ENCODE measurements at regions not wholly inside any gene's neighbourhood (a gene's known extent, or its start where the extent isn't known, plus 50 kb on each side); places are given as distances from the start of the nearest gene placed in this dataset.
A peak's percentile ranks its signal among the peaks of the same experiment; 100 is the strongest.

DNA sequence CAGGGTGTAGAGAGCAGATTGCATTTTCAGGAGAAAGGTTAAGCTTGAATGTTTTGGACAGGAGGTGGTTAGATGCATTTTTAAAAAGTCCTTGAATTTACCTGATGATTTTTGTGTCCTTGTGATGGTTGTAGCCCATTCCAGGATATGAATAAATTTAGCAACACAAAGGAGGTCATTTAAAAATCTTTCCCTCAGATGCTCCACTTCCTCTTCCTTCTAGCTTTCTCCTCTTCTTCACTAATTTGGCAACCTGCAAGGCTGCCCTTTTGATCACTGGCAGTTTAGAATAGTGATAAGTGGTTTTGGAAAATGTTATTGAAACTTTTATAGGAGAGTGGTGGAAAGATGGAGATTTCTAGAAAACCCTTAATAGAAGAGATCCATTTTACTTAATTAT is 124.0 kb downstream of the LMO4 start:
- DNase-seq (ENCODE audit: low read depth) = no peak
- H3K4me3 ChIP-seq (ENCODE audit: low read depth, low read length) = no peak overlapping the region
- TF ChIP-seq CTCF (IDR thresholded peaks at IDR 0.05; ENCODE audit: insufficient read depth, low read depth, low read length) = no peak

DNA sequence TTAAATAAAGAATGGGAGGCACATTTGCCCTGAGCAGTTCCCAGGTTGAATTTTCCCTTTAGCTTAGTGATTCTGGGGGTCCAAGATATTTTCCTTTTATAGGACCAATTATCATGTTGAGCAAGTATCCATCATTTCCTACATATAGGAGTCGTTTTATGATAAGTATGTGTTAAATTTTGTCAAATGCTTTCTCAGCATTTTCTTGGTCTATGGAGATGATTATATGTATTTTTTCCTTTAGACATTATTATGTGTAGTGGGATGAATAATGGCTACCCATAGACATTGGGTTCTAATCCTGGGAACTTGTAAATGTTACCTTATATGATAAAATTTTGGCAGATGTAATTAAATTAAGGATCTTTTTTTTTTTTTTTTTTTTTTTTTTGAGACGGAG is 128.7 kb downstream of the LMO4 start:
- H3K4me3 ChIP-seq (ENCODE audit: low read depth, low read length) = no peak overlapping the region
- TF ChIP-seq CTCF (IDR thresholded peaks at IDR 0.05; ENCODE audit: insufficient read depth, low read depth, low read length) = no peak
- no peak for DNase-seq (ENCODE audit: low read depth)

DNA sequence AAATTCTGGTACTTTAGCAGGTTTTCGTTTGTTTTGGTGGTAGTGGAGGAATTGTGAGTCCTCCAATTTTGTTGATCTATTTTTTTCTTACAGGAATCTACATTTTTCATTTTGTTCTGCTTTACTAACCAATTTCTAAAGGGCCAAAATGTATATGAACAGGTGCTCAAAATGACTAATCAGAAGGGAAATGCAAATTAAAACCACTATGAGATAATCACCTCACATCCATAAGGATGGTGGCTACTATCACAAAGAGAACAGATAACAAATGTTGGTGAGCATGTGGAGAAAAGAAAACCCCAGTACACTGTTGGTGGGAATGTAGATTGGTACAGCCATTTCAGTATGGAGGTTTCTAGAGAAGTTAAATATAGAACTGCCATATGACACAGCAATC is 134.2 kb downstream of the LMO4 start:
- no peak for DNase-seq (ENCODE audit: low read depth)
- no peak overlapping the region for H3K4me3 ChIP-seq (ENCODE audit: low read depth, low read length)
- TF ChIP-seq CTCF (IDR thresholded peaks at IDR 0.05; ENCODE audit: insufficient read depth, low read depth, low read length) = no peak

- H3K4me3 ChIP-seq (ENCODE audit: low read depth, low read length) = no peak overlapping the region
- no peak for TF ChIP-seq CTCF (IDR thresholded peaks at IDR 0.05; ENCODE audit: insufficient read depth, low read depth, low read length)
- DNase-seq (ENCODE audit: low read depth) = no peak
Measured at GRCh38 chr1:87464022-87464490, 135.4 kb downstream of the LMO4 start.

DNA sequence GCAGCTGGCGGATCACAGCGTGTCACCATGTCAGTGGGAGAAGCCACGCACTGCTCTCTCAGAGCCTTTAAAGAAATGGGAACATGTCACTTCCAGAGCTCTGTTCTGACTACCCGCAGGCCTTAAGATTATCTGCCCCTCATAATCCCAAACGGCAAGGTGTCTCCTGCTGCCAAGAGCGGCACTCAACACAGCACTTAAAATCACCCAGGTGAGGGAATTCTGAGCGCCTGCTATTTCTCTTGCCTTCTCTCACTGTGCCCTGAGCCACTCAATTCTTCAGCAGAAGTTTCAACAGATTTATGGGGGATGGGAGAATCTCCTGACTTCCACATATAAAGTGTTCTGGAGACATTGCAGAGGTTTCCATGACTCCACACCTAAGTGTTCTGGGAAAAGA is 137.9 kb downstream of the LMO4 start:
- DNase-seq (ENCODE audit: low read depth) = no peak
- no peak for TF ChIP-seq CTCF (IDR thresholded peaks at IDR 0.05; ENCODE audit: insufficient read depth, low read depth, low read length)
- no peak overlapping the region for H3K4me3 ChIP-seq (ENCODE audit: low read depth, low read length)

DNA sequence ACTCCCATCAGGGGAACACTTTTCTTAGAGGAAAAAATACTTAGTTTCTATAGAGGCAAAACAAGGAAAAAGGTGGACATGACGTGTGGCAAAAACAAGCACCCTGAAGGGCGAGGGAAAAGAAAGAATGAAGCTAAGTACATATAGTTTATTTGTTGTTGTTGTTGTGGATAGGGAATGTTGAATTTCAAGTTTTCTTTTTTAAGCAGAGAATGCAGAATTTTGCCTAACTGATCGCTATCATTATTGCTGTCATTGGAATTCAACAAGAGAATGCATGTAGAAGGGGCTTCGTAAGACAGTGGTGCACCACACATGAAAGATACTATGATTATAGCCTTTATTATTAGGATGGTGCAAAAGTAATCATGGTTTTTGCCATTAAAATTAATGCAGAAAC is 144.0 kb downstream of the LMO4 start:
- no peak overlapping the region for H3K4me3 ChIP-seq (ENCODE audit: low read depth, low read length)
- no peak for DNase-seq (ENCODE audit: low read depth)
- no peak for TF ChIP-seq CTCF (IDR thresholded peaks at IDR 0.05; ENCODE audit: insufficient read depth, low read depth, low read length)

DNA sequence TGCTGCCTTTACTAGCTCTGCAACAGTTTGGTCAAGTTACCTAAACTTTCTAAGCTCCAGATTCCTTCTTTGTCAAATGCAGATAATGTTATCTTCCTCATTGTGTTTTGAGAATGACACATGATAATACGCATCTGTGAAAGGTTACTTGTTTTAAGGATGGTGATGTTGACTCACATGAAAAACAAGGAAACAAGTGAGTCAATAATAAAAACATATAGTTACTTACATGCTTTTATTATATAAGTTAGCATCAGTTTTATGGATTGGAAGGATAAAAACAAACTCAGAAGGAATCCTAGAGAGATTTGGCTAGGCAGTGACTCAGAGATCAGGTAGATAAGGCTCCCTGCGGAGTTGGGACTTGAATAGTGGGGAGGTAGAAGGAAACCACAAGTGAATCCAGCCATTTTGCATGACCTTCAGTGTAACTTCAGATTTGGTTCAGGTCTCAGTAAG is 144.6 kb downstream of the LMO4 start:
- no peak for TF ChIP-seq CTCF (IDR thresholded peaks at IDR 0.05; ENCODE audit: insufficient read depth, low read depth, low read length)
- H3K4me3 ChIP-seq (ENCODE audit: low read depth, low read length) = no peak overlapping the region
- DNase-seq (ENCODE audit: low read depth) = peak; percentile 15
